ENCODE measurements at regions not wholly inside any gene's neighbourhood (a gene's known extent, or its start where the extent isn't known, plus 50 kb on each side); places are given as distances from the start of the nearest gene placed in this dataset.

DNA sequence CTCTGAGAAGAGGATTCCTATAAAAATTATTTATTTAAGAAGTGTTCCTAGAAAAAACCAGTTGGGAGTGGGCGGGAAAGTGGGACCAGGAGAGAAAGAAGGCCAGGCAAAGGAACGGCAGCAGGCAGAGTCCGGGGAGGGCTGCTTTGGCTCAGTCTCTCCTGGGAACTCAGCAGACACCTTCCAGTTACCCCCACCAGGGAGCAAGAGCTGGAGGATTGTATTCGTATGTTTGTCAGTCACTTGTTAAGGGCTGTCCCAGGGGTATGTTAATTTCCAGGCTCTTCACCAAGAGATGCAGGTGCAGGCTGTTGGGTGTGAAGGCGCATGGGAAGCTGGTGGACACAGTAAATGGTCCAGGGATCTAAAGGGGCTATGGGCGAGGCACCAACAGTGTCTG is 53.0 kb upstream of the CHD6 start:
- Mint-ChIP-seq H3K9me3 (peaks cover 0 to 2% (median 0%) of the 10 kb centered on the region in 6 donors), H3K4me1 (no peaks in the 10 kb centered on the region), H3K36me3 (no peaks in the 10 kb centered on the region), H3K27ac (no peak overlapping the region), H3K27me3 (ENCODE audit: low read depth in 3 of 3) (peaks cover 7 to 10% (median 8%) of the 10 kb centered on the region in 3 donors), H3K4me3 (no peak overlapping the region)
- no peak for DNase-seq

DNA sequence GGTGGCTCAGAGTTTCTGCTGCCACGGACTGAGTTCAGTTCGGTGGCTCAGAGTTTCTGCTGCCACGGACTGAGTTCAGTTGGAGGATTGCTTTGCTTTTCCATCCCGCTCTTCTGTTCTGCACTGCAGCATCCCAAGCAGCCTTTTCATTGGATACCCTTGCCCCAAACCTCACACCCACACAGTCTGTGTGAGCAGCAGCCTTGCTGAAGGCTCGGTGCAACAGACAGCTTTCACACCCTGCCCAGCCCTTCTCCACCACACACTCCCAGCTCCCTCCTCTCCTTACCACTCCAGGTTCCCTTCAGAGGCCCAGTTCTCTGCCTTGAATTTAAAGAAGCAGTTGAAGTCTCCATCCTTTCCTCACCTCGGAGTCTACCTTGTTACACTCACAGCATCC is 52.5 kb upstream of the CHD6 start:
- Mint-ChIP-seq H3K27me3 (ENCODE audit: low read depth in 3 of 3) (peaks cover 5 to 13% (median 7%) of the 10 kb centered on the region in 3 donors), H3K4me1 (no peaks in the 10 kb centered on the region), H3K9me3 (peaks cover 0 to 2% (median 0%) of the 10 kb centered on the region in 6 donors), H3K36me3 (no peaks in the 10 kb centered on the region), H3K4me3 (no peak overlapping the region), H3K27ac (no peak overlapping the region)
- no peak for DNase-seq

DNA sequence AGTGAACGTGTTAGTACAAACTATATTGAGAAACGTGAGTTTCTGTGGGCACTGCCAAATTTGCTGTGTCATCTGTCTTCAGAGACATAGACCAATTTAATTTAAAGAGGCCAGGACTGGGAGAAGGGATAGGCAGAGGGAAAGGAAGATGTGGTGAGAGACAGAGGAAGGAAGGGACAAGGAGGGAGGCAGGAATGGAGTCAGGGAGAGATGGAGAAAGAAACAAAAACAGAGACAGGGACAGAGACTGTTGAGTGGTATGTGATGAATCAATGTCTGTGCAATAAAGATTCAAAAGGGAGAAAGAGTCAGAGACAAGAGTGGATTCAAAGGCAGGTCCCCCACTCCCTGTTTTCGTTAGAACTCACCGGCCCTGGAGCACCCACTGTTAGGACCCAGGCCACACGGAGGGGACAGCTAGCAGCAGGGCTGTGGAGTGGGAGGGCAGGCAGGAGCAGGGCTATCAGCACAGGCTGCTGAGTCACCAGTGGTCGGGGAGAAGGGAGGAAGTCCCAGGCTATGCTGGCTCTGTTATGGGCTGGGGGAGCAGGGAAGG is 51.6 kb upstream of the CHD6 start:
- H3K27ac Mint-ChIP-seq: peak overlapping the region in 1 of 6 donors; percentile 10

DNA sequence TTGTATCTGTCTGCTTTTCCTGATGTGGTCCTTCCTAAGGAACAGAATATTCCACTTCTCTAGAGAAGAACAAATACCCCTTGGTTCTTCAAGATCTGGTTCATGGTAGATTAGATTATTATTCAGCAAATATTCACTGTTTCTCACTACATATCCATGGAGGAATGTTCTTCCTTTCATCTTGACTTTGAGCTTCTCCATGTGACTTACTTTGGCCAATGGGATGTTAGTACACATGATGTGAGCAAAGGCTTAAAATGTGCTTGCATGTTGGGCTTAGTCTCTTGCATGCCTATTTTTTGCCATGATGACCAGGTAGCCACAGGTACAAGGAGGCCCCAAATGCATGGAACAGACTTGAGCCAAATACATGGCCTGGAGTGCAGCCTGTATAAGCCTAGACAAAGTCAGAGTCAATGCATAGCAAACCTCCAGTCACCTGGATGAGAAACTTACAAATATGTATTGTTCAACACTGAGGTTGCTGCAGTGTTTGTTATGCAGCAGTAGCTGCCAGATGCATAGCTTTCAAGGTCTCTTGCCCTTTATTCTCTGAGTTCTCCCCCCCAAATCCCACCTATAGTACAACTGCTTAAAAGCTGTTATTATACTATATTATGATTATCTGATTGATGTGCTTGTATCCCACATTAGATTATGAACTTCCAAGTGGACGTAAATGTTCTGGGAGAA is 50.0 kb upstream of the CHD6 start:
- Mint-ChIP-seq H3K27me3 (ENCODE audit: low read depth in 3 of 3) (peaks cover 5 to 14% (median 9%) of the 10 kb centered on the region in 3 donors), H3K9me3 (peaks cover 0 to 2% (median 0%) of the 10 kb centered on the region in 6 donors), H3K36me3 (no peaks in the 10 kb centered on the region), H3K4me3 (no peak overlapping the region), H3K27ac (no peak overlapping the region), H3K4me1 (no peaks in the 10 kb centered on the region)
- no peak for DNase-seq

More for the DNA sequence above, 51.6 kb upstream of the CHD6 start:
- Mint-ChIP-seq H3K4me1 (no peaks in the 10 kb centered on the region), H3K36me3 (no peaks in the 10 kb centered on the region), H3K27me3 (ENCODE audit: low read depth in 3 of 3) (peaks cover 5 to 13% (median 7%) of the 10 kb centered on the region in 3 donors), H3K9me3 (peaks cover 0 to 2% (median 0%) of the 10 kb centered on the region in 6 donors), H3K4me3 (no peak overlapping the region)
- no peak for DNase-seq
